Inflammatory macrophage (primary cell): ENCODE measurements at regions not wholly inside any gene's neighbourhood (a gene's known extent, or its start where the extent isn't known, plus 50 kb on each side); places are given as distances from the start of the nearest gene placed in this dataset.
A peak's percentile ranks its signal among the peaks of the same experiment; 100 is the strongest.
"Not testable (repeated sequence)": the region's sequence is repeated elsewhere in the genome, so short reads cannot be mapped to it uniquely, and the experiment has no call there.

Experiments
- DNase-seq, 2 donors: peaks; one replicate each; pipeline ENCODE4 v3.0.0-alpha.2; 2020 to 2022

GRCh38 chr16:60100371-60100770 lies 1366.3 kb upstream of the GOT2 start:
- DNase-seq, result no peak

- no peak for DNase-seq
These were observed 1357.4 kb upstream of the GOT2 start for GRCh38 chr16:60091529-60091928.

GRCh38 chr16:60091071-60091470 lies 1357.0 kb upstream of the GOT2 start:
- DNase-seq, result no peak

GRCh38 chr16:60087530-60087929 lies 1353.4 kb upstream of the GOT2 start:
- DNase-seq, result no peak

GRCh38 chr16:60078819-60079218 lies 1344.7 kb upstream of the GOT2 start:
- DNase-seq, result not testable (repeated sequence)

GRCh38 chr16:60077861-60078260 lies 1343.7 kb upstream of the GOT2 start:
- peak; percentile 54 to 56 for DNase-seq

GRCh38 chr16:60074378-60074777 lies 1340.3 kb upstream of the GOT2 start:
- DNase-seq, result no peak

- DNase-seq, result no peak
These were observed 1339.3 kb upstream of the GOT2 start for GRCh38 chr16:60073376-60073775.

GRCh38 chr16:60064026-60064425 lies 1329.9 kb upstream of the GOT2 start:
- no peak for DNase-seq

GRCh38 chr16:60061396-60061795 lies 1327.3 kb upstream of the GOT2 start:
- DNase-seq, result no peak

GRCh38 chr16:60060731-60061130 lies 1326.6 kb upstream of the GOT2 start:
- DNase-seq, result no peak

- no peak for DNase-seq
These were observed 1325.0 kb upstream of the GOT2 start for GRCh38 chr16:60059141-60059540.

- no peak for DNase-seq
These were observed 1307.6 kb upstream of the GOT2 start for GRCh38 chr16:60041671-60042070.

- no peak for DNase-seq
These were observed 1297.6 kb upstream of the GOT2 start for GRCh38 chr16:60031740-60032139.

- DNase-seq, result no peak
These were observed 1293.2 kb upstream of the GOT2 start for GRCh38 chr16:60027351-60027750.

- no peak for DNase-seq
These were observed 1279.0 kb upstream of the GOT2 start for GRCh38 chr16:60013076-60013475.

GRCh38 chr16:60001523-60001922 lies 1267.4 kb upstream of the GOT2 start:
- DNase-seq, result no peak

GRCh38 chr16:59997706-59998105 lies 1263.6 kb upstream of the GOT2 start:
- no peak for DNase-seq

- no peak for DNase-seq
These were observed 1259.0 kb upstream of the GOT2 start for GRCh38 chr16:59993101-59993500.

GRCh38 chr16:59991171-59991570 lies 1257.1 kb upstream of the GOT2 start:
- DNase-seq, result no peak

GRCh38 chr16:59988591-59988990 lies 1254.5 kb upstream of the GOT2 start:
- DNase-seq, result no peak

- DNase-seq, result no peak
These were observed 1241.8 kb upstream of the GOT2 start for GRCh38 chr16:59975953-59976352.

- no peak for DNase-seq
These were observed 1239.8 kb upstream of the GOT2 start for GRCh38 chr16:59973966-59974365.

GRCh38 chr16:59971264-59971663 lies 1237.1 kb upstream of the GOT2 start:
- DNase-seq, result no peak

GRCh38 chr16:59964232-59964924 lies 1230.3 kb upstream of the GOT2 start:
- no peak for DNase-seq
